WTC11 (cell line): ENCODE measurements at regions not wholly inside any gene's neighbourhood (a gene's known extent, or its start where the extent isn't known, plus 50 kb on each side); places are given as distances from the start of the nearest gene placed in this dataset.

Source experiments
- AR ChIP-seq: fragments of 250-450 bp; sonication (Bioruptor Pico); IDR thresholded peaks from 2 replicates; pipeline ENCODE4 v1.9.0; 2021; ENCODE audit warnings: mild to moderate bottlenecking
- ATF2 ChIP-seq: sonication (generic); formaldehyde crosslinking; IDR thresholded peaks from 2 replicates; pipeline ENCODE4 v1.8.1; 2022; ENCODE audit warnings: low read depth, missing genetic modification reagents, borderline replicate concordance
- ELF4 ChIP-seq: sonication (generic); formaldehyde crosslinking; IDR thresholded peaks from 2 replicates; pipeline ENCODE4 v1.8.1; 2022; ENCODE audit warnings: low read depth, mild to moderate bottlenecking, moderate library complexity, missing genetic modification reagents
- ERG ChIP-seq: fragments of 250-450 bp; sonication (Bioruptor Pico); IDR thresholded peaks from 2 replicates; pipeline ENCODE4 v1.8.0; 2021; ENCODE audit warnings: mild to moderate bottlenecking
- GRHL2 ChIP-seq: fragments of 250-450 bp; sonication (Bioruptor Pico); IDR thresholded peaks from 2 replicates; pipeline ENCODE4 v1.8.0; 2022; ENCODE audit warnings: mild to moderate bottlenecking, moderate library complexity; ENCODE audit not compliant: insufficient replicate concordance, severe bottlenecking
- HMGXB4 ChIP-seq: sonication (generic); formaldehyde crosslinking; IDR thresholded peaks from 2 replicates; pipeline ENCODE4 v1.8.1; 2023; ENCODE audit warnings: mild to moderate bottlenecking, moderate library complexity, missing genetic modification reagents
- JAZF1 ChIP-seq: fragments of 250-450 bp; sonication (Bioruptor Pico); IDR thresholded peaks from 2 replicates; pipeline ENCODE4 v1.9.0; 2021; ENCODE audit warnings: moderate library complexity, mild to moderate bottlenecking, inconsistent platforms
- PRDM15 ChIP-seq: sonication (generic); formaldehyde crosslinking; IDR thresholded peaks from 2 replicates; pipeline ENCODE4 v1.8.0; 2022; ENCODE audit warnings: missing genetic modification reagents
- PREB ChIP-seq: sonication (generic); formaldehyde crosslinking; IDR thresholded peaks from 2 replicates; pipeline ENCODE4 v1.8.1; 2022; ENCODE audit warnings: mild to moderate bottlenecking, missing genetic modification reagents, moderate library complexity, borderline replicate concordance
- PRRX2 ChIP-seq: fragments of 250-450 bp; sonication (Bioruptor Pico); IDR thresholded peaks from 2 replicates; pipeline ENCODE4 v1.8.0; 2021; ENCODE audit warnings: mild to moderate bottlenecking
- ZBTB43 ChIP-seq: sonication (generic); formaldehyde crosslinking; IDR thresholded peaks from 2 replicates; pipeline ENCODE4 v1.8.1; 2023; ENCODE audit warnings: mild to moderate bottlenecking, missing genetic modification reagents
- ZMAT4 ChIP-seq: fragments of 250-450 bp; sonication (Bioruptor Pico); IDR thresholded peaks from 2 replicates; pipeline ENCODE4 v1.9.0; 2021; ENCODE audit warnings: mild to moderate bottlenecking
- ZNF121 ChIP-seq: sonication (generic); formaldehyde crosslinking; IDR thresholded peaks from 2 replicates; pipeline ENCODE4 v1.8.0; 2023; ENCODE audit warnings: missing genetic modification reagents
- ZSCAN18 ChIP-seq: fragments of 250-450 bp; sonication (Bioruptor Pico); IDR thresholded peaks from 2 replicates; pipeline ENCODE4 v2.1.2; 2022; ENCODE audit warnings: mild to moderate bottlenecking, moderate library complexity

GRCh38 chr16:85494315-85494714 is 118.8 kb upstream of the GSE1 start (continued):
- TF ChIP-seq JAZF1 (CRISPR knock-in tag) (no peak), ERG (CRISPR knock-in tag) (no peak), PREB (CRISPR knock-in tag) (no peak), ZBTB43 (CRISPR knock-in tag) (no peak), ZNF121 (CRISPR knock-in tag) (no peak), ELF4 (CRISPR knock-in tag) (no peak), PRRX2 (CRISPR knock-in tag) (no peak), PRDM15 (CRISPR knock-in tag) (no peak), GRHL2 (no peak), ATF2 (no peak), HMGXB4 (no peak), ZMAT4 (CRISPR knock-in tag) (no peak), ZSCAN18 (CRISPR knock-in tag) (no peak), AR (no peak)
